ENCODE measurements at regions not wholly inside any gene's neighbourhood (a gene's known extent, or its start where the extent isn't known, plus 50 kb on each side); places are given as distances from the start of the nearest gene placed in this dataset.

DNA sequence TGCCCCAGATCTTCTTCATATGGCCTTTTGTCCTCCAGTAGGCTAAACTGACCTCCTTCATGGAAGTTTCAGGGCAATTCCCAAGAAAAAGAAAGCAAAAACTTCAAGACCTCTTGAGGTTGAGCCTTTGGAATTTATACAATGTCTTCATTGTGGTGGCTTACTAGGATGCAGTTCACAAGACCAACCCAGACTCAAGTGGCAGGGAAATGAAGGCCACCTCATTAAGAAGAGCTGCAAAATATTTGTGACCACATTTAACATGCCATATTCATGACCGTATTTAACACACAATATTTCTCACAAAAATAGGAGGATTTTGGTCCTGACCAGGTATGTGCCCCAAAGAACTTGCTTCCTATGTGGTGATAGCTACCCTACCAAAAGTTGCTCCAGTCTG is 605.5 kb upstream of the PITX2 start:
- no TSS peak for BruUV-seq (replicated peaks)
- TF ChIP-seq SKIL (IDR thresholded peaks at IDR 0.05; ENCODE audit: low read depth, poor library complexity, severe bottlenecking) (no peak), RCOR1 (conservative IDR thresholded peaks at IDR 0.05; ENCODE audit: low read depth, low read length) (no peak), NFIC (IDR thresholded peaks at IDR 0.05; ENCODE audit: low read depth, low read length) (no peak), NFYA (IDR thresholded peaks at IDR 0.05; ENCODE audit: borderline replicate concordance, low read depth, low read length) (no peak)
- TF ChIP-seq, protein P1, sequence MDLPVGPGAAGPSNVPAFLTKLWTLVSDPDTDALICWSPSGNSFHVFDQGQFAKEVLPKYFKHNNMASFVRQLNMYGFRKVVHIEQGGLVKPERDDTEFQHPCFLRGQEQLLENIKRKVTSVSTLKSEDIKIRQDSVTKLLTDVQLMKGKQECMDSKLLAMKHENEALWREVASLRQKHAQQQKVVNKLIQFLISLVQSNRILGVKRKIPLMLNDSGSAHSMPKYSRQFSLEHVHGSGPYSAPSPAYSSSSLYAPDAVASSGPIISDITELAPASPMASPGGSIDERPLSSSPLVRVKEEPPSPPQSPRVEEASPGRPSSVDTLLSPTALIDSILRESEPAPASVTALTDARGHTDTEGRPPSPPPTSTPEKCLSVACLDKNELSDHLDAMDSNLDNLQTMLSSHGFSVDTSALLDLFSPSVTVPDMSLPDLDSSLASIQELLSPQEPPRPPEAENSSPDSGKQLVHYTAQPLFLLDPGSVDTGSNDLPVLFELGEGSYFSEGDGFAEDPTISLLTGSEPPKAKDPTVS (IDR thresholded peaks at IDR 0.05; ENCODE audit: low read depth, low read length) = no peak
- Histone ChIP-seq H3K27me3 (replicated peaks in 1 of 2; ENCODE audit: control insufficient read depth in 2 of 2, insufficient read depth in 2 of 2, low read length in 1 of 2) (no peaks in the 10 kb centered on the region), H3K36me3 (ENCODE audit: control insufficient read depth in 2 of 2, insufficient read depth in 2 of 2, low read length in 1 of 2) (no peaks in the 10 kb centered on the region), H3K4me3 (no peak overlapping the region), H3K9me3 (replicated peaks; ENCODE audit: control insufficient read depth, insufficient read depth, low read length) (no peaks in the 10 kb centered on the region), H3K4me2 (ENCODE audit: control insufficient read depth, insufficient read depth) (no peak overlapping the region), H2AFZ (ENCODE audit: control insufficient read depth, low read depth, low read length) (no peak overlapping the region), H4K20me1 (ENCODE audit: control insufficient read depth, insufficient read depth) (no peaks in the 10 kb centered on the region), H3K4me1 (ENCODE audit: control insufficient read depth, insufficient read depth, low read length) (no peaks in the 10 kb centered on the region), H3K27ac (ENCODE audit: control insufficient read depth, insufficient read depth) (no peak overlapping the region), H3K9ac (ENCODE audit: control insufficient read depth, insufficient read depth, low read length) (no peak overlapping the region), H3K79me2 (ENCODE audit: control insufficient read depth, insufficient read depth, low read length) (no peaks in the 10 kb centered on the region)
- ChIA-PET POLR2A (no interaction called here), SMC1A (ENCODE audit: uncharacterized antibody, unreplicated experiment) (interaction anchor here (1.0 kb wide), 1 partner anchor 15 kb away, joined by 4 read pairs; no protein-coding TSS in a partner anchor), RAD21 (ENCODE audit: unreplicated experiment) (no interaction called here), CTCF (no interaction called here)
- in situ Hi-C loops (cut with MboI) = no loop called here
- intact Hi-C loops (cut with micrococcal nuclease; ENCODE audit: unreplicated experiment) = no loop called here
- 50% methylated on average over 1 of the region's 1 CpG for WGBS (ENCODE audit: insufficient coverage, insufficient replicate concordance, low lambda C conversion rate, missing lambda C conversion rate)
- FAIRE-seq = no peak
- DNase-seq (ENCODE audit: low read depth, low spot score) = no peak
- ATAC-seq = no peak
